ENCODE measurements at regions not wholly inside any gene's neighbourhood (a gene's known extent, or its start where the extent isn't known, plus 50 kb on each side); places are given as distances from the start of the nearest gene placed in this dataset.

DNA sequence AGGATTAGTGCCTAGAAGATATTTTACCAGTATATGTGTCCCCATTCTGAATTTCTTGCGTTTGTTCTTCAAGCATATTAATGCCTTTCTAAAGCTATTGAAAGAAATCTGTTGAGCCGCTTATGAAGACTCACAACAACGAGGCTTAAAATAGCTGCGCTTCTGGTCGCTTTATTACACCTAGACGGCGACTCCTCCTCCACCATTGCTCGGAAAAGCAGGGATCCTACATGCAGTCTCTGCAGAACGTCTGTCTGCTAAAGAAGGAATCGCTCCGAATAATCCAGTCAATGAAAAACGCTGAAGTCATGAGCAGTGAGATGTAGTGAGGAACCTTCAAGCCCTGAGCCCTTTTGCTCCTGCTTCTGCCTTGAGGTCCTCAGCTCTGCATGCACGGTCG is 94.8 kb upstream of the ZNF516 start:
- no peak for TF ChIP-seq CTCF (IDR thresholded peaks at IDR 0.05; ENCODE audit: control extremely low read depth in 1 of 3, insufficient read depth in 1 of 3, low read depth in 1 of 3, low read length in 3 of 3)
- no peak for TF ChIP-seq EP300 (IDR thresholded peaks at IDR 0.05; ENCODE audit: borderline replicate concordance in 1 of 2, low read depth in 2 of 2, low read length in 2 of 2)
- TF ChIP-seq HDAC2 (IDR thresholded peaks at IDR 0.05; ENCODE audit: borderline replicate concordance in 1 of 2, low read depth in 2 of 2, low read length in 2 of 2), result no peak
- TF ChIP-seq SAP30 (IDR thresholded peaks at IDR 0.05; ENCODE audit: insufficient read depth, insufficient replicate concordance, low read length), result no peak
- TF ChIP-seq, protein P1, sequence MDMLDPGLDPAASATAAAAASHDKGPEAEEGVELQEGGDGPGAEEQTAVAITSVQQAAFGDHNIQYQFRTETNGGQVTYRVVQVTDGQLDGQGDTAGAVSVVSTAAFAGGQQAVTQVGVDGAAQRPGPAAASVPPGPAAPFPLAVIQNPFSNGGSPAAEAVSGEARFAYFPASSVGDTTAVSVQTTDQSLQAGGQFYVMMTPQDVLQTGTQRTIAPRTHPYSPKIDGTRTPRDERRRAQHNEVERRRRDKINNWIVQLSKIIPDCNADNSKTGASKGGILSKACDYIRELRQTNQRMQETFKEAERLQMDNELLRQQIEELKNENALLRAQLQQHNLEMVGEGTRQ (IDR thresholded peaks at IDR 0.05; ENCODE audit: low read length), result no peak
- TF ChIP-seq, protein P2, sequence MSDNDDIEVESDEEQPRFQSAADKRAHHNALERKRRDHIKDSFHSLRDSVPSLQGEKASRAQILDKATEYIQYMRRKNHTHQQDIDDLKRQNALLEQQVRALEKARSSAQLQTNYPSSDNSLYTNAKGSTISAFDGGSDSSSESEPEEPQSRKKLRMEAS (IDR thresholded peaks at IDR 0.05), result no peak
- TF ChIP-seq EGR1 (IDR thresholded peaks at IDR 0.05; ENCODE audit: borderline replicate concordance, low read depth, low read length), result no peak
- TF ChIP-seq TBP (IDR thresholded peaks at IDR 0.05; ENCODE audit: low read depth, low read length), result no peak
- no peak for TF ChIP-seq BCL11A (IDR thresholded peaks at IDR 0.05; ENCODE audit: low read depth in 2 of 2, low read length in 2 of 2)
- no peak for TF ChIP-seq POLR2A (IDR thresholded peaks at IDR 0.05; ENCODE audit: control extremely low read depth in 1 of 2, low read depth in 2 of 2, low read length in 2 of 2)

All from H1 (cell line).